GM12878 (cell line): ENCODE measurements at regions not wholly inside any gene's neighbourhood (a gene's known extent, or its start where the extent isn't known, plus 50 kb on each side); places are given as distances from the start of the nearest gene placed in this dataset.

Experiments used
- ATAC-seq: fragments of 200-7000 bp; cut with Tn5 transposase; 3 replicates; pipeline ENCODE4 v1.9.1; 2020; ENCODE audit warnings: mild to moderate bottlenecking, moderate library complexity
- BruUV-seq: library from RNA; stranded (reverse); fragments of 400-500 nt; replicated peaks from 2 replicates; lab custom pipeline; 2021; lab: Mats Ljungman, UMichigan
- CTCF ChIA-PET: fragments of 300-600 bp; sonication (Branson Sonifier 250); formaldehyde crosslinking; extraction: SDS; loops from one replicate; lab custom pipeline; 2021; ENCODE audit warnings: inconsistent platforms; lab: Yijun Ruan, JAX
- POLR2A ChIA-PET: fragments of 350-600 bp; formaldehyde crosslinking; extraction: SDS; loops from one replicate; lab custom pipeline; 2021; ENCODE audit warnings: inconsistent platforms; lab: Charles Lee
- RAD21 ChIA-PET: fragments of 300-600 bp; sonication (Branson Sonifier 250); formaldehyde crosslinking; loops from one replicate; lab custom pipeline; 2023; ENCODE audit warnings: antibody characterized with exemption; ENCODE audit not compliant: unreplicated experiment; lab: Charles Lee
- SMC1A ChIA-PET: fragments of 300-600 bp; sonication (Branson Sonifier 250); formaldehyde crosslinking; loops from one replicate; lab custom pipeline; 2023; ENCODE audit not compliant: unreplicated experiment, uncharacterized antibody; lab: Charles Lee
- DNase-seq: peaks from one replicate; pipeline ENCODE4 v3.0.0-alpha.2; 2011; ENCODE audit warnings: low read depth, low spot score
- FAIRE-seq: peaks from 3 replicates; lab custom pipeline; 2011; peaks lifted over from hg19 to GRCh38; lab: Jason Lieb, UNC
- H2AFZ ChIP-seq: 2 replicates; pipeline ENCODE4 v1.6.0; 2011; ENCODE audit warnings: low read depth, low read length, control low read depth; ENCODE audit not compliant: control insufficient read depth
- H3K27ac ChIP-seq: 2 replicates; pipeline ENCODE4 v1.5.1; 2011; ENCODE audit warnings: control low read depth; ENCODE audit not compliant: control insufficient read depth, insufficient read depth
- H3K27me3 ChIP-seq, 2 experiments: replicated peaks in 1 of 2; 2 replicates each; pipeline versions ENCODE4 v1.6.0 to v1.6.1; 2011; ENCODE audit warnings: low read length in 1 of 2; ENCODE audit not compliant: control insufficient read depth in 2 of 2, insufficient read depth in 2 of 2
- H3K36me3 ChIP-seq, 2 experiments: 2 replicates each; pipeline ENCODE4 v1.5.1; 2011; ENCODE audit warnings: low read length in 1 of 2; ENCODE audit not compliant: control insufficient read depth in 2 of 2, insufficient read depth in 2 of 2
- H3K4me1 ChIP-seq: 2 replicates; pipeline ENCODE4 v1.6.1; 2011; ENCODE audit warnings: mild to moderate bottlenecking, low read length, moderate library complexity, mixed read lengths; ENCODE audit not compliant: control insufficient read depth, insufficient read depth
- H3K4me2 ChIP-seq: 2 replicates; pipeline ENCODE4 v1.6.0; 2011; ENCODE audit warnings: control low read depth; ENCODE audit not compliant: control insufficient read depth, insufficient read depth
- H3K4me3 ChIP-seq: fragments of 200-600 bp; sonication (generic); 2 replicates; pipeline ENCODE4 v1.5.1; 2016
- H3K79me2 ChIP-seq: 2 replicates; pipeline ENCODE4 v1.6.0; 2011; ENCODE audit warnings: low read length; ENCODE audit not compliant: control insufficient read depth, insufficient read depth
- H3K9ac ChIP-seq: 2 replicates; pipeline ENCODE4 v1.8.0; 2011; ENCODE audit warnings: low read length, control low read depth, mixed read lengths; ENCODE audit not compliant: control insufficient read depth, insufficient read depth
- H3K9me3 ChIP-seq: replicated peaks from 3 replicates; pipeline ENCODE4 v1.5.1; 2011; ENCODE audit warnings: mild to moderate bottlenecking, low read length; ENCODE audit not compliant: control insufficient read depth, insufficient read depth
- H4K20me1 ChIP-seq: 2 replicates; pipeline ENCODE4 v1.6.0; 2011; ENCODE audit not compliant: control insufficient read depth, insufficient read depth
- ASH2L ChIP-seq: fragments of 300-600, 200-600 bp; sonication (generic); IDR thresholded peaks from 2 replicates; pipeline ENCODE4 v1.6.1; 2017; ENCODE audit warnings: low read depth, mild to moderate bottlenecking, borderline replicate concordance
- EED ChIP-seq: sonication (generic); IDR thresholded peaks from 2 replicates; pipeline ENCODE4 v1.6.1; 2016; ENCODE audit warnings: antibody characterized with exemption, low read depth
- FOS ChIP-seq: IDR thresholded peaks from 3 replicates; pipeline ENCODE4 v1.6.1; 2011; ENCODE audit warnings: borderline replicate concordance; ENCODE audit not compliant: insufficient read length; ENCODE audit errors: extremely low read depth
- HDGF ChIP-seq: fragments of 450-650 bp; IDR thresholded peaks from 2 replicates; pipeline ENCODE4 v1.6.1; 2016; ENCODE audit warnings: antibody characterized with exemption
- IKZF2 ChIP-seq, 2 experiments: fragments of 450-650 bp; IDR thresholded peaks; 2 replicates each; pipeline ENCODE4 v1.6.1; 2017; ENCODE audit warnings: mild to moderate bottlenecking in 2 of 2, moderate library complexity in 2 of 2
- KDM1A ChIP-seq: fragments of 200-600 bp; sonication (generic); IDR thresholded peaks from 2 replicates; pipeline ENCODE4 v1.6.1; 2016; ENCODE audit warnings: borderline replicate concordance
- MTA2 ChIP-seq: fragments of 450-650 bp; IDR thresholded peaks from 2 replicates; pipeline ENCODE4 v1.6.1; 2016; ENCODE audit warnings: low read depth, mild to moderate bottlenecking, moderate library complexity
- MYB ChIP-seq: fragments of 150-350 bp; IDR thresholded peaks from 2 replicates; pipeline ENCODE4 v1.6.1; 2014; ENCODE audit warnings: mild to moderate bottlenecking, low read depth, low read length, borderline replicate concordance
- MYC ChIP-seq: IDR thresholded peaks from 2 replicates; pipeline ENCODE4 v1.6.1; 2011; ENCODE audit warnings: mild to moderate bottlenecking, low read length, moderate library complexity, inconsistent platforms; ENCODE audit not compliant: insufficient read depth, insufficient replicate concordance, insufficient read length, severe bottlenecking
- NKRF ChIP-seq: fragments of 450-650 bp; conservative IDR thresholded peaks from 2 replicates; pipeline ENCODE4 v1.6.1; 2017; ENCODE audit warnings: mild to moderate bottlenecking, moderate library complexity
- POU2F2 ChIP-seq: IDR thresholded peaks from 3 replicates; pipeline ENCODE4 v1.6.1; 2011; ENCODE audit warnings: low read depth, mild to moderate bottlenecking, low read length, borderline replicate concordance
- TARDBP ChIP-seq: IDR thresholded peaks from 2 replicates; pipeline ENCODE4 v1.6.1; 2016; ENCODE audit warnings: borderline replicate concordance
- USF1 ChIP-seq: IDR thresholded peaks from 2 replicates; pipeline ENCODE4 v1.6.1; 2011; ENCODE audit warnings: borderline replicate concordance, low read depth, mild to moderate bottlenecking, moderate library complexity, mixed read lengths, low read length; ENCODE audit not compliant: insufficient read depth; ENCODE audit errors: extremely low read length
- ZBED1 ChIP-seq: IDR thresholded peaks from 2 replicates; pipeline ENCODE4 v1.6.1; 2016; ENCODE audit warnings: borderline replicate concordance
- ZNF687 ChIP-seq: fragments of 450-650 bp; IDR thresholded peaks from 2 replicates; pipeline ENCODE4 v1.6.1; 2017; ENCODE audit warnings: mild to moderate bottlenecking, moderate library complexity
- ZSCAN29 ChIP-seq: fragments of 450-650 bp; IDR thresholded peaks from 2 replicates; pipeline ENCODE4 v1.6.1; 2017; ENCODE audit warnings: mild to moderate bottlenecking, moderate library complexity
- WGBS: methylation state at CpG from one replicate; pipeline ENCODE4 v1.1.6; 2016; ENCODE audit warnings: low lambda C conversion rate; ENCODE audit not compliant: insufficient replicate concordance, insufficient coverage; ENCODE audit errors: missing lambda C conversion rate; 5-methylcytosine and 5-hydroxymethylcytosine counted together
- in situ Hi-C: fragments of 300-500 bp; cut with MboI; formaldehyde crosslinking; loops from 9 replicates; pipeline ENCODE4 v1.14.3; 2018; ENCODE audit warnings: mixed read lengths
- intact Hi-C: fragments of 100-400 bp; cut with micrococcal nuclease; formaldehyde crosslinking; loops from one replicate; pipeline ENCODE4 v1.14.2; 2022; ENCODE audit not compliant: unreplicated experiment
- TF ChIP-seq, protein P1 (sequence below): fragments of 450-650 bp; IDR thresholded peaks from 2 replicates; pipeline ENCODE4 v1.6.1; 2017; ENCODE audit warnings: low read depth, mild to moderate bottlenecking, moderate library complexity

- ChIA-PET CTCF (no interaction called here), RAD21 (no interaction called here)
- intact Hi-C loops: no loop called here
- Histone ChIP-seq H3K9ac (no peak overlapping the region), H3K27me3 (no peaks in the 10 kb centered on the region)
- TF ChIP-seq USF1 (no peak), KDM1A (no peak), IKZF2 (IDR thresholded peaks at IDR 0.05) (no peak), ZNF687 (no peak), MYB (no peak), MTA2 (no peak), MYC (no peak), FOS (no peak), HDGF (no peak), NKRF (no peak), TARDBP (no peak), EED (no peak), ASH2L (no peak), ZBED1 (no peak), POU2F2 (no peak), ZSCAN29 (no peak)
- TF ChIP-seq, protein P1, sequence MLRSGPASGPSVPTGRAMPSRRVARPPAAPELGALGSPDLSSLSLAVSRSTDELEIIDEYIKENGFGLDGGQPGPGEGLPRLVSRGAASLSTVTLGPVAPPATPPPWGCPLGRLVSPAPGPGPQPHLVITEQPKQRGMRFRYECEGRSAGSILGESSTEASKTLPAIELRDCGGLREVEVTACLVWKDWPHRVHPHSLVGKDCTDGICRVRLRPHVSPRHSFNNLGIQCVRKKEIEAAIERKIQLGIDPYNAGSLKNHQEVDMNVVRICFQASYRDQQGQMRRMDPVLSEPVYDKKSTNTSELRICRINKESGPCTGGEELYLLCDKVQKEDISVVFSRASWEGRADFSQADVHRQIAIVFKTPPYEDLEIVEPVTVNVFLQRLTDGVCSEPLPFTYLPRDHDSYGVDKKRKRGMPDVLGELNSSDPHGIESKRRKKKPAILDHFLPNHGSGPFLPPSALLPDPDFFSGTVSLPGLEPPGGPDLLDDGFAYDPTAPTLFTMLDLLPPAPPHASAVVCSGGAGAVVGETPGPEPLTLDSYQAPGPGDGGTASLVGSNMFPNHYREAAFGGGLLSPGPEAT: no peak
- TF ChIP-seq, all 136 proteins: peak for 0
- no peaks in the 10 kb centered on the region for H3K79me2 ChIP-seq
- H3K9me3 ChIP-seq: no peaks in the 10 kb centered on the region; the same call in 2 of the 3 replicates
- H3K4me3 ChIP-seq: no peak overlapping the region
- ChIA-PET POLR2A (no interaction called here), SMC1A (no interaction called here)
- no peak overlapping the region for H3K27ac ChIP-seq
- H2AFZ ChIP-seq: no peak overlapping the region
- ATAC-seq (no peak), DNase-seq (no peak), FAIRE-seq (no peak)
- WGBS: 0% methylated on average over 2 of the region's 2 CpGs
- no peaks in the 10 kb centered on the region for H4K20me1 ChIP-seq
- no peaks in the 10 kb centered on the region for H3K4me1 ChIP-seq
- in situ Hi-C loops: no loop called here
- H3K36me3 ChIP-seq: no peaks in the 10 kb centered on the region
- no peak overlapping the region for H3K4me2 ChIP-seq
- BruUV-seq: no TSS peak
Observed at GRCh38 chr11:112485280-112485679, 224.6 kb upstream of the PLET1 start.
